ENCODE measurements at regions not wholly inside any gene's neighbourhood (a gene's known extent, or its start where the extent isn't known, plus 50 kb on each side); places are given as distances from the start of the nearest gene placed in this dataset.

DNA sequence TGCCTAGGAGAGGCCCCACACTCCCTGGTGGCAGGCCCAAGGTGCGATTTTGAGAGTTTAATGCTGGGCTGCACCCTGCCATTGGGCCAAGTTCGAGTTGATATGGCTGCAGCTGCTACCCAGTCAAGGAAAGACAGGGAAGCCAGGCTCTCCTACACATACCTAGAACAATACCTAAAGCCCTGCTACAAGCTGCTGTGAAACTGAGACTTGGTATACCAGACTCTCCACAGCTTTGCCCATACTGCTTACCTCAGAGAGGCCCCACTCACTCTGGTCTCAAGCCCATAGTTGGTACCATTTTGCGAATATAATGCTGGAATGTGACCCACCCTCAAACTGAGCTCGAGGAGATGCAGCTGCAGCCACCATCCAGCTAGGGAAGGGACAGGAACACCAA is 147.7 kb upstream of the MAGEB2 start:
- Histone ChIP-seq H3K27me3 (ENCODE audit: insufficient read depth, low read length) (no peaks in the 10 kb centered on the region), H3K56ac (ENCODE audit: insufficient read length, low read depth, low read length) (no peak overlapping the region), H3K23ac (ENCODE audit: insufficient read length, low read depth, low read length) (no peak overlapping the region), H3K14ac (ENCODE audit: insufficient read depth, low read length) (no peak overlapping the region), H3K4me2 (ENCODE audit: insufficient read depth, insufficient read length, low read length) (no peak overlapping the region), H2BK20ac (ENCODE audit: low read depth, low read length, poor library complexity, severe bottlenecking) (no peak overlapping the region), H3K79me1 (ENCODE audit: insufficient read depth, low read depth, low read length, poor library complexity, severe bottlenecking) (no peaks in the 10 kb centered on the region), H4K5ac (ENCODE audit: insufficient read length, low read depth, low read length) (no peak overlapping the region), H4K20me1 (ENCODE audit: control insufficient read depth, insufficient read depth, insufficient read length) (no peaks in the 10 kb centered on the region), H3K9me3 (ENCODE audit: control insufficient read depth, low read depth, low read length) (no peaks in the 10 kb centered on the region), H2BK120ac (ENCODE audit: low read depth, low read length, poor library complexity, severe bottlenecking) (no peak overlapping the region), H3K4me1 (ENCODE audit: insufficient read depth, low read length) (no peaks in the 10 kb centered on the region), H4K91ac (ENCODE audit: insufficient read length, low read depth, low read length) (no peak overlapping the region), H3T11ph (ENCODE audit: low read length) (no peak overlapping the region), H2BK15ac (ENCODE audit: low read depth, low read length) (no peak overlapping the region), H3K23me2 (ENCODE audit: insufficient read length, low read depth, low read length, poor library complexity, severe bottlenecking) (no peaks in the 10 kb centered on the region), H2BK5ac (ENCODE audit: insufficient read length, low read length) (no peak overlapping the region), H3K27ac (ENCODE audit: insufficient read length, low read depth, low read length) (no peak overlapping the region), H4K8ac (replicated peaks; ENCODE audit: insufficient read length, low read depth, low read length) (no peak overlapping the region), H2BK12ac (ENCODE audit: insufficient read length, low read depth, low read length) (no peak overlapping the region), H3K18ac (ENCODE audit: insufficient read length, low read depth, low read length) (no peak overlapping the region), H2AK5ac (ENCODE audit: insufficient read length, low read length) (no peak overlapping the region), H3K4ac (ENCODE audit: low read depth, low read length) (no peak overlapping the region), H3K79me2 (ENCODE audit: insufficient read depth, low read length) (no peaks in the 10 kb centered on the region), H2AFZ (ENCODE audit: low read length) (no peak overlapping the region), H3K9ac (ENCODE audit: extremely low read depth, insufficient read length, low read length) (no peak overlapping the region)
- Mint-ChIP-seq H3K27me3 (ENCODE audit: low read depth) (no peaks in the 10 kb centered on the region), H3K4me3 (no peak overlapping the region), H3K9me3 (peaks cover 25 to 49% of the 10 kb centered on the region in 2 experiments), H3K4me1 (no peaks in the 10 kb centered on the region), H3K36me3 (ENCODE audit: insufficient read depth in 1 of 3, low read depth in 3 of 3) (peaks cover 0 to 18% (median 8%) of the 10 kb centered on the region in 3 experiments; a peak in 4 of 7 replicates), H3K27ac (no peak overlapping the region)
- no peak for DNase-seq
- TF ChIP-seq, protein P1, sequence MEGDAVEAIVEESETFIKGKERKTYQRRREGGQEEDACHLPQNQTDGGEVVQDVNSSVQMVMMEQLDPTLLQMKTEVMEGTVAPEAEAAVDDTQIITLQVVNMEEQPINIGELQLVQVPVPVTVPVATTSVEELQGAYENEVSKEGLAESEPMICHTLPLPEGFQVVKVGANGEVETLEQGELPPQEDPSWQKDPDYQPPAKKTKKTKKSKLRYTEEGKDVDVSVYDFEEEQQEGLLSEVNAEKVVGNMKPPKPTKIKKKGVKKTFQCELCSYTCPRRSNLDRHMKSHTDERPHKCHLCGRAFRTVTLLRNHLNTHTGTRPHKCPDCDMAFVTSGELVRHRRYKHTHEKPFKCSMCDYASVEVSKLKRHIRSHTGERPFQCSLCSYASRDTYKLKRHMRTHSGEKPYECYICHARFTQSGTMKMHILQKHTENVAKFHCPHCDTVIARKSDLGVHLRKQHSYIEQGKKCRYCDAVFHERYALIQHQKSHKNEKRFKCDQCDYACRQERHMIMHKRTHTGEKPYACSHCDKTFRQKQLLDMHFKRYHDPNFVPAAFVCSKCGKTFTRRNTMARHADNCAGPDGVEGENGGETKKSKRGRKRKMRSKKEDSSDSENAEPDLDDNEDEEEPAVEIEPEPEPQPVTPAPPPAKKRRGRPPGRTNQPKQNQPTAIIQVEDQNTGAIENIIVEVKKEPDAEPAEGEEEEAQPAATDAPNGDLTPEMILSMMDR (conservative IDR thresholded peaks at IDR 0.05): no peak
- no CpG with 5 or more reads among the region's 4 CpGs for WGBS (ENCODE audit: extremely low coverage, insufficient read length, low lambda C conversion rate)
